Muscle layer of colon (tissue), 2 donors: ENCODE measurements at regions not wholly inside any gene's neighbourhood (a gene's known extent, or its start where the extent isn't known, plus 50 kb on each side); places are given as distances from the start of the nearest gene placed in this dataset.
"Not testable (repeated sequence)": the region's sequence is repeated elsewhere in the genome, so short reads cannot be mapped to it uniquely, and the experiment has no call there.

Source experiments
- H3K27ac ChIP-seq: one replicate; pipeline ENCODE4 v1.7.0; 2013; ENCODE audit warnings: low read depth, mild to moderate bottlenecking, low read length, moderate library complexity
- H3K27me3 ChIP-seq, 2 donors: one replicate each; pipeline ENCODE4 v1.7.0; 2013; ENCODE audit warnings: low read length in 2 of 2, mild to moderate bottlenecking in 2 of 2; ENCODE audit not compliant: insufficient read depth in 2 of 2, control insufficient read depth in 1 of 2
- H3K36me3 ChIP-seq: one replicate; pipeline ENCODE4 v1.7.0; 2013; ENCODE audit warnings: mild to moderate bottlenecking, low read length; ENCODE audit not compliant: insufficient read depth
- H3K4me1 ChIP-seq: one replicate; pipeline ENCODE4 v1.7.0; 2013; ENCODE audit warnings: mild to moderate bottlenecking, low read length; ENCODE audit not compliant: insufficient read depth
- H3K4me3 ChIP-seq, 2 donors: one replicate each; pipeline ENCODE4 v1.7.0; 2013; ENCODE audit warnings: low read length in 2 of 2, low read depth in 1 of 2, mild to moderate bottlenecking in 1 of 2, moderate library complexity in 1 of 2
- H3K9ac ChIP-seq: one replicate; pipeline ENCODE4 v1.7.0; 2013; ENCODE audit warnings: low read length
- H3K9me3 ChIP-seq: one replicate; pipeline ENCODE4 v1.7.0; 2013; ENCODE audit warnings: mild to moderate bottlenecking, low read length
- donor health status: abdominal sarcoma.
- donor health status: Adenocarcinoma of cecum.

DNA sequence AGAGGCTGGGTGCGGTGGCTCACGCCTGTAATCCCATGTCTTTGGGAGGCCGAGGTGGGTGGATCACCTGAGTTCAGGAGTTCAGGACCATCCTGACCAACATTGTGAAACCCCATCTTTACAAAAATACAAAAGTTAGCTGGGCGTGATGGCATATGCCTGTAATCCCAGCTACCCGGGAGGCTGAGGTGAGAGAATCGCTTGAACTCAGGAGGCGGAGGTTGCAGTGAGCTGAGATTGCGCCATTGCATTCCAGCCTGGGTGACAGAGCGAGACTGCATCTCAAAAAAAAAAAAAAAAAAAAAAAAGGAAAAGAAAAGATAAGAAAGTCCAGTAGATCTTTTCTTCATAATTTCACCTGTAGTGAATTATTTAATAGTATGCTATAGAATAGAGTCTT is 85.0 kb upstream of the TRPC4 start:
- not testable (repeated sequence) for H3K4me1 ChIP-seq, H3K4me3 ChIP-seq, H3K27me3 ChIP-seq, H3K9ac ChIP-seq, H3K36me3 ChIP-seq, H3K27ac ChIP-seq, H3K9me3 ChIP-seq

- no peaks in the 10 kb centered on the region for H3K4me1 ChIP-seq
- no peak overlapping the region for H3K9ac ChIP-seq
- no peak overlapping the region for H3K27ac ChIP-seq
- no peaks in the 10 kb centered on the region for H3K9me3 ChIP-seq
- H3K4me3 ChIP-seq: no peak overlapping the region
- H3K36me3 ChIP-seq: no peaks in the 10 kb centered on the region
- no peaks in the 10 kb centered on the region for H3K27me3 ChIP-seq
Measured at GRCh38 chr13:37954191-37954590, 84.6 kb upstream of the TRPC4 start.

- H3K27ac ChIP-seq: no peak overlapping the region
Measured at GRCh38 chr13:37953696-37954095, 84.1 kb upstream of the TRPC4 start.

DNA sequence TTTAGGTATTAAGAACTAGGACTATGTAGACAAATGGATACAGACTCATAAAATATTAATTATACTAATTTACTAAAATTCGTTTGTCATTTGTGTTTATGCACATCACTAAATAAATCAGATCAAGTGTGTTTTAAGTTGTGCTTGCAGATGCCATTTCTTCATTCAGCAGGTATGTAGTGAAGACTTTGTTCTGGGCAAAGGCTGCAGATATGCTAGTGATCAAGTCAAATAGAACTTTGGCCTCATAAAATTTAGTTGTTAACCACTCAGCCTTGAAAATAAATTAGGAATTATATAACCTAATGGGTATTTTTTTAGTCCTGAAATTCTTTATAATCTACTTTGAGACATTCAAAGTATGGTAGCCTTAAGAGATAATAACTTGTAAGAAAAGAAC is 80.4 kb upstream of the TRPC4 start:
- no peak overlapping the region for H3K27ac ChIP-seq
- H3K36me3 ChIP-seq: no peaks in the 10 kb centered on the region
- H3K9ac ChIP-seq: no peak overlapping the region

More at GRCh38 chr13:37953696-37954095, 84.1 kb upstream of the TRPC4 start:
- H3K4me1 ChIP-seq: no peaks in the 10 kb centered on the region
- no peaks in the 10 kb centered on the region for H3K9me3 ChIP-seq
- H3K27me3 ChIP-seq: no peaks in the 10 kb centered on the region
- H3K36me3 ChIP-seq: no peaks in the 10 kb centered on the region
- H3K4me3 ChIP-seq: no peak overlapping the region
- H3K9ac ChIP-seq: no peak overlapping the region

DNA sequence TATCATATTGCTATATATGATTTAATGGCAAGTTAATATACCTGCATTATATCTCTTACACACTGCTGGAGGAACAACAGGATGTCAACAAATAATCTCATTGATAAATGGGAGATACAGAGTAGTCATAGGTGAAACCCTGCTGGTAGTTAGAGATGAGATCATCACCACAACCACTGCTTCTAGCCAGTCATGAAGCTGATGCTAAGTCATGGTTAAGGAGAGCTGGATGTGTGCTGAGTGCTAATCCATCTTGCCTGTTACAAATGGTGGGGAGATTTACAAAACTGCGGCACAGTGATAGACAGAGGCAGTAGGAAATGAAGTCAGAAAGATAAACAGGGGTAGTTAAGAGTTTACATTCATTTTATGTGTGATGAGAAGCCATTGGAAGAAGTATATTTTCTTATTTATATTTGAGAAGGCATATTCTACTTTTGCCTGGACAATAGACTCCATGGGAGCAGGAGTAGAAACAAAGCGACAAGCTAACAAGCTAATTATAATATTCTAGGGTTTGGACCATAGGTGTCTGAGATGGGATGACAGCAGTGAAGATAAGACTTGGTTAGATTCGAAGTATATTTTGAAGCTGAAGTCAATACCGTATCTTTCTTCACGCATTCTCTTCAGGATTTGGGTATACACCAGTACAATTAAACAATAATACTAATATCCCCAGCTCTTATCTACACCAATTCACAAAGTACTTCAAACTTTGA is 78.0 kb upstream of the TRPC4 start:
- H3K27ac ChIP-seq: no peak overlapping the region
- H3K4me3 ChIP-seq: no peak overlapping the region
- H3K9ac ChIP-seq: no peak overlapping the region
- H3K9me3 ChIP-seq: no peaks in the 10 kb centered on the region
- no peaks in the 10 kb centered on the region for H3K36me3 ChIP-seq
- no peaks in the 10 kb centered on the region for H3K4me1 ChIP-seq
- no peaks in the 10 kb centered on the region for H3K27me3 ChIP-seq

More for the DNA sequence above, 80.4 kb upstream of the TRPC4 start:
- Histone ChIP-seq H3K27me3 (no peaks in the 10 kb centered on the region), H3K9me3 (no peaks in the 10 kb centered on the region), H3K4me3 (no peak overlapping the region), H3K4me1 (no peaks in the 10 kb centered on the region)

DNA sequence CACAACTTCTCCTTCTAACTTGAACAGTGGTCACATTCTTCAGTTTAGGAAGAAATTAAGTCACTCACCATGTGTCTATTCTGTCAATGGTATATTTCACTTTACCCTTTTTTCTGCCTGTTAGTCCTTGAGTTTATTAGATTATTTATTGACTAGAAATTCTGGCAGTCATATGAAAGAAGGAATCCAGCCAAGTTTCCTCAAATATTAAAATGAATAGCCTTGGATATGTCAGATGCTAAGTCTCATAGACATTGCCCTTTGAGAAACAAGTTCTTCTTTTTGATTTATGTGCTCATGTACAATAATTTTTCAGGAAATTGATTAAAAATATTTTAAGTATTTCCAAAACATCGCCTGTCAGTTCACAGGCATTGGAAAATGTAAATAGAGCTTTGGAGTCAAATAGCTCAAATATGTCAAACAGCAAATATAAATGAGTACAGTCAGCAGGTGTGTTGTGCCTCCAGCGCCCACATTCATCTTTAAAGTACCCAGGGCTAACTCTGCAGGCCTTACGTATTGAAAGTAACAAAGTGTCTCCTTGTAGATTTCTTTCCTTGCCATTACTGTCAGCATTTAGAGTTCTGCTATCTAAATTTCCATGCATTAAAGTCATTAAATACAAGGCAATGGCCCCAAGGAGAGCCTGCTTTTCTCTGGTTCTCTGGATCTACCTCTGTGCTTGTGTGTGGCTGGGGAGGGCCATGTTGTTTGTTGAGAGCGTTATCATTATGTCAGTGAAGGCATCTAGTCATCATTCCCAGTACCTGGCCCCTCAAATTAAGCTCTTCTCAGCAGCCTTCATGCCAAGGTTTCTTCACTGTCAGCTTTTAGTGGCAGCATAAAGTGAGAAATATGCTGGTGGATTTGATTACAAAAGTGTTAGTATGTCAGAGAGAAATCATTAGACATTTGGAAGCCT is 76.3 kb upstream of the TRPC4 start:
- H3K9me3 ChIP-seq: no peaks in the 10 kb centered on the region
- no peak overlapping the region for H3K27ac ChIP-seq
- H3K4me3 ChIP-seq: no peak overlapping the region
- no peak overlapping the region for H3K9ac ChIP-seq
- H3K27me3 ChIP-seq: no peaks in the 10 kb centered on the region
- no peaks in the 10 kb centered on the region for H3K4me1 ChIP-seq
- no peaks in the 10 kb centered on the region for H3K36me3 ChIP-seq

GRCh38 chr13:37944869-37945442 is 75.4 kb upstream of the TRPC4 start:
- Histone ChIP-seq H3K9ac (no peak overlapping the region), H3K36me3 (no peaks in the 10 kb centered on the region), H3K4me1 (no peaks in the 10 kb centered on the region), H3K9me3 (no peaks in the 10 kb centered on the region), H3K27me3 (no peaks in the 10 kb centered on the region), H3K27ac (no peak overlapping the region), H3K4me3 (no peak overlapping the region)

DNA sequence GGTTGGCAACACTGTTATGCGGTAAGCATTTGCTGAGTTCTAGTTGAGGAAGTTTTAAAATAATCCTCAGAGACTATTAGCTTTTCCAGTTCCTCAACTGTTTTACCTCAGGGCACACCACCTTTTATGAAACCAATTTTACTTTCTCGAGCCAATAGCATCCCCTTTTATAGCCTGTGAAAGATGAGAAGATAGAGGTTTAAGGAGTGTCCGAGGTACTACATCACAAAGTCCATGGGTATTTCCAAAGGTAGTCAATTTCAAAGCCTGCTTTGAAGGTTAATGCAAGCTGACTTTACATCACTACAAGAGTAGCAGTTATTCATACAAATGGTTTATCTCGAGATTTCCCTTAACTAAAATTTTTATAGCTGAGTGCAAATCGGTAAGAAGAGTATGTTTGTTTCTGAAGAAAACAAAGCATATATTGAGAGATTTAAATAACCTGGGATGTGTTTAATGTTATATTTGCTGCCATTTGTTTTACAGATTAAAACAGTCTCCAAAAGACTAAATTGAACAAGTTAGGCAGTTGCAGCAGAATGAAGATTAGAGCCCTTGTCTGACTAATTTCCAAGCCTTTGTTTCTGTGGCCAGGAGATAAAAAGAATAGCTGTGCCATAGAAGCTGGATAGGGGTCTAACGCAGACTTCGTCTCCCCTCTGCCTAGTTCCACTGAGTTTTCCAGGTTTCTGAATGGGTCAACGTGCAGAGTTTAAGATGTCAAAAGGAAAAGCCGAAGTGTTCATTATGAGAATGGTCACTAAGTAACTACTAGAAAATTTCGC is 74.7 kb upstream of the TRPC4 start:
- Histone ChIP-seq H3K4me1 (no peaks in the 10 kb centered on the region), H3K27ac (no peak overlapping the region), H3K27me3 (no peaks in the 10 kb centered on the region), H3K9me3 (no peaks in the 10 kb centered on the region), H3K4me3 (no peak overlapping the region), H3K36me3 (no peaks in the 10 kb centered on the region), H3K9ac (no peak overlapping the region)

DNA sequence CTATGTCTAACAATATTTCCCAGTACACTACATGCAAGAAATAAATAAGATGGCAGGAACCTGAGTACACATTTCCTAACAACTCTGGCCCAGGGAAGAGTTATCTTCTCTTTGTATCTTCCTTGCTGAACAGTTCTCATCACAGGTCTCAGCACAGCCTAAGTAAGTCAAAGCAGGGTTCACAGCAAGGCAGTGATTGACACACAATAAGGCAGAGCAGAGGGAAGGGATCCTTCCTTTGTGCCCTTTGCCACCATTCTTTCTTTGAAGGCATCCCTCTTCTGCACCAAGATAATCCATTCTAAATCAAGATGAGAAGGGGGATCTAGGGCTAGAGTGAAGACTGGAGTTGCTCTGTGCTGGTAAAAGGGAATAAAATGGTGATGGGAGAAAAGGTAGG is 73.4 kb upstream of the TRPC4 start:
- H3K27me3 ChIP-seq: no peaks in the 10 kb centered on the region
- no peaks in the 10 kb centered on the region for H3K4me1 ChIP-seq
- H3K9me3 ChIP-seq: no peaks in the 10 kb centered on the region
- H3K4me3 ChIP-seq: no peak overlapping the region
- no peak overlapping the region for H3K27ac ChIP-seq
- H3K36me3 ChIP-seq: no peaks in the 10 kb centered on the region
- no peak overlapping the region for H3K9ac ChIP-seq

- H3K4me1 ChIP-seq: peaks cover 6% of the 10 kb centered on the region
- no peaks in the 10 kb centered on the region for H3K27me3 ChIP-seq
- no peaks in the 10 kb centered on the region for H3K9me3 ChIP-seq
- H3K9ac ChIP-seq: no peak overlapping the region
- H3K36me3 ChIP-seq: no peaks in the 10 kb centered on the region
- H3K27ac ChIP-seq: no peak overlapping the region
- no peak overlapping the region for H3K4me3 ChIP-seq
Measured at GRCh38 chr13:37934339-37935191, 65.0 kb upstream of the TRPC4 start.
